ENCODE measurements at regions not wholly inside any gene's neighbourhood (a gene's known extent, or its start where the extent isn't known, plus 50 kb on each side); places are given as distances from the start of the nearest gene placed in this dataset.

GRCh38 chr12:45658020-45658419 lies 71.5 kb upstream of the ARID2 start:
- TF ChIP-seq POLR2AphosphoS5 (IDR thresholded peaks at IDR 0.05; ENCODE audit: low read depth, low read length) = no peak
- TF ChIP-seq REST (IDR thresholded peaks at IDR 0.05; ENCODE audit: insufficient read depth in 1 of 2, low read depth in 2 of 2, low read length in 2 of 2) = no peak
- no peak for TF ChIP-seq SIN3A (IDR thresholded peaks at IDR 0.05; ENCODE audit: borderline replicate concordance, insufficient read depth, low read length)
- TF ChIP-seq TAF1 (IDR thresholded peaks at IDR 0.05; ENCODE audit: borderline replicate concordance, insufficient read depth, low read length) = no peak
- TF ChIP-seq FOXP2 (optimal IDR thresholded peaks at IDR 0.05; ENCODE audit: borderline replicate concordance, extremely low read depth, extremely low read length, insufficient read depth) = no peak

Measured in PFSK-1 (cell line).